Prostate gland (tissue), 2 donors: ENCODE measurements at regions not wholly inside any gene's neighbourhood (a gene's known extent, or its start where the extent isn't known, plus 50 kb on each side); places are given as distances from the start of the nearest gene placed in this dataset.

Experiments
- DNase-seq: peaks from one replicate; pipeline ENCODE4 v3.0.0-alpha.2; 2019; ENCODE audit warnings: low spot score
- H3K27ac ChIP-seq, 2 donors: fragments of 200-600 bp; sonication (generic); 2 replicates each; pipeline ENCODE4 v1.5.1; 2017 to 2019
- H3K27me3 ChIP-seq: fragments of 200-600 bp; sonication (generic); replicated peaks from 2 replicates; pipeline ENCODE4 v1.5.1; 2019; ENCODE audit not compliant: insufficient read depth
- H3K36me3 ChIP-seq, 2 donors: fragments of 200-600 bp; sonication (generic); 1 replicate in 1 of 2; 2 replicates in 1 of 2; pipeline versions ENCODE4 v1.5.1 to v1.8.1; 2017 to 2019
- H3K4me1 ChIP-seq: fragments of 200-600 bp; sonication (generic); replicated peaks from 2 replicates; pipeline ENCODE4 v1.5.1; 2019
- H3K4me3 ChIP-seq, 2 donors: fragments of 200-600 bp; sonication (generic); 2 replicates each; pipeline ENCODE4 v1.5.1; 2017 to 2019
- H3K9me3 ChIP-seq: fragments of 200-600 bp; sonication (generic); 2 replicates; pipeline ENCODE4 v1.5.1; 2017
- POLR2A ChIP-seq: fragments of 450-650 bp; IDR thresholded peaks from one replicate; pipeline ENCODE4 v1.6.1; 2016; ENCODE audit warnings: antibody characterized with exemption, mild to moderate bottlenecking
- POLR2AphosphoS5 ChIP-seq: sonication (generic); formaldehyde crosslinking; IDR thresholded peaks from one replicate; pipeline ENCODE4 v1.6.1; 2017; ENCODE audit warnings: antibody characterized with exemption
- WGBS: methylation state at CpG from one replicate; pipeline ENCODE4 v1.1.5; 2018; 5-methylcytosine and 5-hydroxymethylcytosine counted together
- intact Hi-C: fragments of 100-400 bp; cut with DNase I; formaldehyde crosslinking; loops from one replicate; pipeline ENCODE4 v1.14.2; 2022
- TF ChIP-seq, protein P1 (sequence below), 4 experiments: fragments of 200-600 bp in 2 of 4; fragments of 450-650 bp in 2 of 4; sonication (generic) in 2 of 4; IDR thresholded peaks; 1 replicate in 3 of 4; 2 replicates in 1 of 4; pipeline ENCODE4 v1.5.1; 2016 to 2019; ENCODE audit warnings: antibody characterized with exemption in 4 of 4, mild to moderate bottlenecking in 2 of 4, moderate library complexity in 2 of 4

DNA sequence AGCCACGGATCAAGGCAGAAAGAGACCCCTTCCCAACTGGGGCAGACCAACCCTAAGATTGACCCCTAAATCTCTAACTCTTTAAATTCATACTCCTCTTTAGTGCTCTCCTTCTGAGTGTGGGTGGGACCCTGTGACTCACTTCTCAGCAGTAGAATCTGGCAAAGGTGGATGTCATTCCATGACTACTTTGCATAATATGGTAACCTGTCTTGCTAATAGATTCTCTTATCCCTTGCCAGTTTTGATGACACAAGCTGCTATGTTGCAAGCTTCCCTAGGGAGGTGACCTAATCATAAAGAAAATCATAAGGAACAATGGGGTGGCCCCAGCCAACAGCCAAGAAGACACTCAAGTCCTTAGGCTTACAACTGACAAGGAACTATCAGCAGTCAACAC lies 155.4 kb upstream of the VWC2 start:
- H3K27me3 ChIP-seq, result no peaks in the 10 kb centered on the region
- H3K4me1 ChIP-seq, result no peaks in the 10 kb centered on the region
- no peak overlapping the region for H3K4me3 ChIP-seq
- DNase-seq, result no peak
- no peak overlapping the region for H3K27ac ChIP-seq
- H3K9me3 ChIP-seq, result no peaks in the 10 kb centered on the region
- H3K36me3 ChIP-seq, result no peaks in the 10 kb centered on the region
- WGBS, result 91% methylated on average over 1 of the region's 1 CpG
- intact Hi-C loops, result no loop called here
- TF ChIP-seq POLR2AphosphoS5, result no peak
- TF ChIP-seq, protein P1, sequence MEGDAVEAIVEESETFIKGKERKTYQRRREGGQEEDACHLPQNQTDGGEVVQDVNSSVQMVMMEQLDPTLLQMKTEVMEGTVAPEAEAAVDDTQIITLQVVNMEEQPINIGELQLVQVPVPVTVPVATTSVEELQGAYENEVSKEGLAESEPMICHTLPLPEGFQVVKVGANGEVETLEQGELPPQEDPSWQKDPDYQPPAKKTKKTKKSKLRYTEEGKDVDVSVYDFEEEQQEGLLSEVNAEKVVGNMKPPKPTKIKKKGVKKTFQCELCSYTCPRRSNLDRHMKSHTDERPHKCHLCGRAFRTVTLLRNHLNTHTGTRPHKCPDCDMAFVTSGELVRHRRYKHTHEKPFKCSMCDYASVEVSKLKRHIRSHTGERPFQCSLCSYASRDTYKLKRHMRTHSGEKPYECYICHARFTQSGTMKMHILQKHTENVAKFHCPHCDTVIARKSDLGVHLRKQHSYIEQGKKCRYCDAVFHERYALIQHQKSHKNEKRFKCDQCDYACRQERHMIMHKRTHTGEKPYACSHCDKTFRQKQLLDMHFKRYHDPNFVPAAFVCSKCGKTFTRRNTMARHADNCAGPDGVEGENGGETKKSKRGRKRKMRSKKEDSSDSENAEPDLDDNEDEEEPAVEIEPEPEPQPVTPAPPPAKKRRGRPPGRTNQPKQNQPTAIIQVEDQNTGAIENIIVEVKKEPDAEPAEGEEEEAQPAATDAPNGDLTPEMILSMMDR (IDR thresholded peaks at IDR 0.05), result no peak
- TF ChIP-seq POLR2A, result no peak

DNA sequence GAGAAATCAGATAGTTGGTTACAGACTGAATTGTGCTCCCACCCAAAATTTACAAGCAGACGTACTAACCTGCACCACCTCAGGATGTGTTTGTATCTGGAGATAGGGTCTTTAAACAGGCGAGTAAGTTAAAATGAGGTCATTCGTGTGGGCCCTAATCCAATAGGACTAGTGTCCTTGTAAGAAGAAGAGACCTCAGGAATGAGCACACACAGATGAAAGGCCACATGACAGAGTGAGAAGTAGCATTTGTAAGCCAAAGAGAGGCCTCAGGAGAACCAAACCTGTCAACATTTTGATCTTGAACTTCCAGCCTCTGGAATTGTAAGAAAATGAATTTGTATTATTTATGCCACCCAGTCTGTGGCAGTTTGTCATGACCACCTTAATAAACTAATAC lies 149.5 kb upstream of the VWC2 start:
- H3K9me3 ChIP-seq, result no peaks in the 10 kb centered on the region
- TF ChIP-seq, protein P1 (IDR thresholded peaks at IDR 0.05), result no peak
- TF ChIP-seq POLR2AphosphoS5 (no peak), POLR2A (no peak)
- DNase-seq, result no peak
- H3K36me3 ChIP-seq, result no peaks in the 10 kb centered on the region
- no peak overlapping the region for H3K27ac ChIP-seq
- 49% methylated on average over 3 of the region's 3 CpGs for WGBS
- no peaks in the 10 kb centered on the region for H3K27me3 ChIP-seq
- no peaks in the 10 kb centered on the region for H3K4me1 ChIP-seq
- no peak overlapping the region for H3K4me3 ChIP-seq
- intact Hi-C loops, result no loop called here

DNA sequence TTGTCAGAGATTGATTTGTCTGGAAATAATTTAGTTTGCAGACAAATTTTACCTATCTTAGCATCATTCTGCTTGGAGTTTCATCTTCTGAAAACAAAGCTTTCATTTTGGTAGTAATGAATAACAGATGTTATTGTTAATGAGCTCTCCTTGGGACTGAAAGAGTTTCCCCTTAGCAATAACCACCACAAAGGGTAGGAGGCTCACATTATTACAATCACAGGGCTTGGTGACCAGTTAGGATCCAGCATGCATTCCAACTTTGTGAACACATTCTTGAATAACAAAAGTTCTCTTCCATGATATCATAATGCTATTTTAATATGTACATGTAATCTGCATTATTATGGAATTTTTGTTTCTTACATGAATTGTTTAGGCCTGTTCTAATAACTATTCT lies 148.8 kb upstream of the VWC2 start:
- Histone ChIP-seq H3K36me3 (no peaks in the 10 kb centered on the region), H3K4me1 (no peaks in the 10 kb centered on the region), H3K4me3 (no peak overlapping the region), H3K27ac (no peak overlapping the region), H3K9me3 (no peaks in the 10 kb centered on the region), H3K27me3 (no peaks in the 10 kb centered on the region)
- DNase-seq, result no peak
- TF ChIP-seq POLR2AphosphoS5 (no peak), POLR2A (no peak)
- TF ChIP-seq, protein P1 (IDR thresholded peaks at IDR 0.05), result no peak
- intact Hi-C loops, result no loop called here

DNA sequence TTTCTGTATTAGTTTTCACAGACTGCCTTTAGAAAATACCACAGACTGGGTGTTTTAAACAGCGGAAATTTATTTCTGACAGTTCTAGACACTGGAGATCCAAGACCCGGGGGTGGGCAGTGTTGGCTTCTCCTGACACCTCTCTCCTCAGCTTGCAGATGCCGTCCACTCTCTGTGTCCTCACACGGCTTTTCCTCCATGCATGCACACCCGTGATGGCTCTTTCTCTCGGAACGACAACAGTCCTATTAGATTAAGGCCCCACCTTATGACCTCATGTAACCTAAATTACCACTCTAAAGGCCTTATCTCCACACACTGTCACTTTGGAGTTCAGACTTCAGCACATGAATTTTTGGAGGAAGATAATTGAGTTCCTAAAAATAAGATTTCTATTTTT lies 142.9 kb upstream of the VWC2 start:
- no peaks in the 10 kb centered on the region for H3K27me3 ChIP-seq
- no peak overlapping the region for H3K4me3 ChIP-seq
- no peaks in the 10 kb centered on the region for H3K4me1 ChIP-seq
- TF ChIP-seq POLR2AphosphoS5 (no peak), POLR2A (no peak)
- TF ChIP-seq, protein P1 (IDR thresholded peaks at IDR 0.05), result no peak
- no peaks in the 10 kb centered on the region for H3K9me3 ChIP-seq
- intact Hi-C loops, result no loop called here
- 87% methylated on average over 7 of the region's 7 CpGs for WGBS
- H3K27ac ChIP-seq, result no peak overlapping the region
- no peaks in the 10 kb centered on the region for H3K36me3 ChIP-seq
- no peak for DNase-seq

DNA sequence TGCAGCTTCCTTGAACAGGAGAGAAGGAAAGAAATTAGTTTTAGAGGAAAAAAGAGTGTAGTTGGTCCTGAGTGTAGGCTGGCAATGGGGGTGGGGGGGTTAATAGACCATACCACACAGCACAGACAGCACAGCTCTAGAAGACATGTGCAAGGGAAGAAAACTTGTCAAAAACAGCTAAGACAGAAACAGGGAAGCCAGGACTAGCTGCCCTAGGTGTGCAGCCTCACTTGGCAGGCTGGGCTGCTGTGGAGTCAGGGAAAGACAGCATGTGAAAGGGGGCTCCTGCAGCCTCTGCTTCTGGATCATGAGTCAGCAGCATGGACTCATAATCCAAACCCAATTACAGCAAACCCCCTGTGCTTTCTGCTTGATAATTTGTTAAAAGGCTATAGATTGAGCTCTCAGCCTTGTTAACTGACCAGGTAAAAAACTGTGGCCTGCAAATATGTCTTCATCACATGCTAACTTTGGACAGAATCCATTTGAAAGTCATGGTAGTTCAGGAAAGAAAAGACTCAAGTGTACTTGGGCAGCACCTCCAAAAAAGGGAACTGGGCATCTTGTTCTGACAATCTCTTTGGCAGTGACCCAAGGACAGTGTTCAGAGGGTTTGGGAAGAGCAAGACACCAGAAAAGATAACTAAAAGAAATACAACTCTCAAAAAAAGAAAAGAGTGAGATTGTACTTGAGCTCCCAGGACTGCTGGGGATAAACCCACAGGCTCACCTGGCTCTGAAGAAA lies 142.2 kb upstream of the VWC2 start:
- DNase-seq, result no peak
- H3K36me3 ChIP-seq, result no peaks in the 10 kb centered on the region
- H3K4me1 ChIP-seq, result no peaks in the 10 kb centered on the region
- no peaks in the 10 kb centered on the region for H3K27me3 ChIP-seq
- intact Hi-C loops, result no loop called here
- no peak overlapping the region for H3K27ac ChIP-seq
- no peak for TF ChIP-seq POLR2AphosphoS5
- no peak for TF ChIP-seq POLR2A
- TF ChIP-seq, protein P1 (IDR thresholded peaks at IDR 0.05), result no peak
- no peak overlapping the region for H3K4me3 ChIP-seq
- H3K9me3 ChIP-seq, result no peaks in the 10 kb centered on the region
